Peyer's patch (tissue), 4 donors: ENCODE measurements at regions not wholly inside any gene's neighbourhood (a gene's known extent, or its start where the extent isn't known, plus 50 kb on each side); places are given as distances from the start of the nearest gene placed in this dataset.

ENCODE experiments used
- DNase-seq, 3 donors: peaks; one replicate each; pipeline ENCODE4 v3.0.0-alpha.2; 2017 to 2019
- H3K27ac ChIP-seq, 4 donors: fragments of 200-600 bp; sonication (generic); one replicate each; pipeline ENCODE4 v1.5.1; 2016 to 2019
- H3K27me3 ChIP-seq, 2 donors: fragments of 200-600 bp; sonication (generic); one replicate each; pipeline ENCODE4 v1.5.1; 2019
- H3K36me3 ChIP-seq, 3 donors: fragments of 200-600 bp; sonication (generic); one replicate each; pipeline ENCODE4 v1.5.1; 2016 to 2019
- H3K4me1 ChIP-seq, 4 donors: fragments of 200-600 bp; sonication (generic); one replicate each; pipeline ENCODE4 v1.5.1; 2016 to 2019
- H3K4me3 ChIP-seq, 4 donors: fragments of 200-600 bp; sonication (generic); 1 replicate in 3 of 4; 2 replicates in 1 of 4; pipeline ENCODE4 v1.5.1; 2016 to 2019; ENCODE audit warnings: mild to moderate bottlenecking in 1 of 4
- H3K9me3 ChIP-seq, 4 donors: fragments of 200-600 bp; sonication (generic); one replicate each; pipeline ENCODE4 v1.5.1; 2016 to 2019; ENCODE audit warnings: mild to moderate bottlenecking in 1 of 4
- CTCF ChIP-seq, 6 experiments: fragments of 450-650 bp in 4 of 6; fragments of 200-600 bp in 2 of 6; sonication (generic) in 1 of 6; IDR thresholded peaks; one replicate each; pipeline ENCODE4 v1.5.1; 2017 to 2019; ENCODE audit warnings: antibody characterized with exemption in 6 of 6, mild to moderate bottlenecking in 3 of 6, moderate library complexity in 1 of 6
- POLR2A ChIP-seq, 2 donors: fragments of 450-650 bp; IDR thresholded peaks; one replicate each; pipeline ENCODE4 v1.5.1; 2017; ENCODE audit warnings: antibody characterized with exemption in 2 of 2, mild to moderate bottlenecking in 2 of 2, moderate library complexity in 2 of 2

GRCh38 chr7:35379481-35379880 is 125.6 kb upstream of the TBX20 start:
- no peak for TF ChIP-seq POLR2A (IDR thresholded peaks at IDR 0.05)
- TF ChIP-seq CTCF (IDR thresholded peaks at IDR 0.05): no peak
- no peak overlapping the region for H3K4me3 ChIP-seq
- peak in 1 of 3 donors; percentile 47 for DNase-seq
- H3K27me3 ChIP-seq: no peaks in the 10 kb centered on the region
- no peak overlapping the region for H3K27ac ChIP-seq
- H3K4me1 ChIP-seq: no peaks in the 10 kb centered on the region
- H3K9me3 ChIP-seq: no peaks in the 10 kb centered on the region
- no peaks in the 10 kb centered on the region for H3K36me3 ChIP-seq

DNA sequence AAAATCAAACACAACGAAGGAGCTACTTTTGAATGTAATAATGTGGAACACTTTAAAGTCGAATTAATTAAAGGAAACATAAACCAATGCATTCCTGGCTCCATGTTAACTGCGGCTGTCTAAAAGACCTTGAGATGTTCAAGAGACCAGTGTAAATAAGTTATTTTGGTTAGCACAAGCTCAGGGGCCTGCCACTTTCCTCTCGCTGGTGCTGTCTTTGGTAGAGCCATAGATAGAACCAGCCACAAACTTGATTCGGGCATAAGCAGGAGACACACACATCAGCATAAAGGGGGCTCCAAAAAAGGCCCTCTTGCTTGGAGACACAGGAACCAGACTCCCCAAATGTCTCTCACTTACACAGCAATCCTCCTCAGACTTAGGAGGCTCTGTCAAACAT is 121.6 kb upstream of the TBX20 start:
- Histone ChIP-seq H3K27me3 (no peaks in the 10 kb centered on the region), H3K36me3 (no peaks in the 10 kb centered on the region), H3K4me3 (no peak overlapping the region), H3K27ac (no peak overlapping the region), H3K9me3 (no peaks in the 10 kb centered on the region), H3K4me1 (no peaks in the 10 kb centered on the region)
- TF ChIP-seq CTCF (IDR thresholded peaks at IDR 0.05) (no peak), POLR2A (IDR thresholded peaks at IDR 0.05) (no peak)
- DNase-seq: no peak

- DNase-seq: no peak
- Histone ChIP-seq H3K36me3 (no peaks in the 10 kb centered on the region), H3K4me3 (no peak overlapping the region), H3K4me1 (no peaks in the 10 kb centered on the region), H3K27me3 (no peaks in the 10 kb centered on the region), H3K9me3 (no peaks in the 10 kb centered on the region), H3K27ac (no peak overlapping the region)
- TF ChIP-seq CTCF (IDR thresholded peaks at IDR 0.05): no peak
- TF ChIP-seq POLR2A (IDR thresholded peaks at IDR 0.05): no peak
Measured at GRCh38 chr7:35374858-35375257, 121.0 kb upstream of the TBX20 start.

- no peak for DNase-seq
- TF ChIP-seq POLR2A (IDR thresholded peaks at IDR 0.05) (no peak), CTCF (IDR thresholded peaks at IDR 0.05) (no peak)
- no peak overlapping the region for H3K27ac ChIP-seq
- no peaks in the 10 kb centered on the region for H3K4me1 ChIP-seq
- no peaks in the 10 kb centered on the region for H3K36me3 ChIP-seq
- H3K9me3 ChIP-seq: no peaks in the 10 kb centered on the region
- no peaks in the 10 kb centered on the region for H3K27me3 ChIP-seq
- no peak overlapping the region for H3K4me3 ChIP-seq
Measured at GRCh38 chr7:35371221-35371620, 117.3 kb upstream of the TBX20 start.

DNA sequence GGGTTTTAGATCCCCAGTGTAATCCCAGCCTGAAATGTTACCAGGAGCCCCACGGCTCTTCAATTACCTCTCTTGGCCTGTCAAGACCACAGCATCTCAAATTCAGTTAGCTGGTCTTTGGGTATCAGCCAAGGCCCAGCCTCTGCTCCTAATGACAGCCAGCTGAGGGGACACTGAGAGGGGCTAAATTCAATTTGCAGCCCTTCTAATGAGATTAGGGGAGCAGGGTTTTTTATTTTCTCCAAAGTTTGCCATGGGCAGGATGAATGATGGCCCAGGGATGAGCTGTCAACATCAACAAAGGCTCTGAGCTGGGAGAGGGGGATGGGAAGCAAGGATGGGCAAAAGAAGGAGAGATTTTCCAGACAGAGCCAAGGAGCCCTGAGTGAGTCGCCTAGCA is 116.8 kb upstream of the TBX20 start:
- TF ChIP-seq POLR2A (IDR thresholded peaks at IDR 0.05) (no peak), CTCF (IDR thresholded peaks at IDR 0.05) (no peak)
- H3K4me1 ChIP-seq: no peaks in the 10 kb centered on the region
- no peaks in the 10 kb centered on the region for H3K36me3 ChIP-seq
- H3K9me3 ChIP-seq: no peaks in the 10 kb centered on the region
- DNase-seq: no peak
- no peak overlapping the region for H3K27ac ChIP-seq
- H3K4me3 ChIP-seq: no peak overlapping the region
- H3K27me3 ChIP-seq: no peaks in the 10 kb centered on the region
